ENCODE measurements at regions not wholly inside any gene's neighbourhood (a gene's known extent, or its start where the extent isn't known, plus 50 kb on each side); places are given as distances from the start of the nearest gene placed in this dataset.
A peak's percentile ranks its signal among the peaks of the same experiment; 100 is the strongest.
"Not testable (repeated sequence)": the region's sequence is repeated elsewhere in the genome, so short reads cannot be mapped to it uniquely, and the experiment has no call there.

GRCh38 chr2:175836361-175836760 is 165.7 kb downstream of the LNPK start:
- H3K4me3 ChIP-seq = no peak overlapping the region
- H3K27ac ChIP-seq = peak overlapping the region in 5 of 21 experiments; percentile 0 to 65 (median 24)

- Histone ChIP-seq H3K4me3 (no peak overlapping the region), H3K27ac (no peak overlapping the region)
These were observed 167.6 kb downstream of the LNPK start for GRCh38 chr2:175834477-175834876.

GRCh38 chr2:175832866-175833265 is 169.2 kb downstream of the LNPK start:
- Histone ChIP-seq H3K27ac (no peak overlapping the region), H3K4me3 (no peak overlapping the region)

GRCh38 chr2:175829741-175830140 is 172.3 kb downstream of the LNPK start:
- no peak overlapping the region for H3K4me3 ChIP-seq
- peak overlapping the region in 2 of 21 experiments; percentile 21 to 41 for H3K27ac ChIP-seq

GRCh38 chr2:175827856-175828255 is 174.2 kb downstream of the LNPK start:
- no peak overlapping the region for H3K4me3 ChIP-seq
- no peak overlapping the region for H3K27ac ChIP-seq

GRCh38 chr2:175824243-175824642 is 177.8 kb downstream of the LNPK start:
- peak overlapping the region in 2 of 21 experiments; percentile 18 to 42 for H3K27ac ChIP-seq
- H3K4me3 ChIP-seq = no peak overlapping the region

- peak overlapping the region in 1 of 21 experiments; percentile 42 for H3K27ac ChIP-seq
- H3K4me3 ChIP-seq = no peak overlapping the region
These were observed 178.4 kb downstream of the LNPK start for GRCh38 chr2:175823707-175824073.

GRCh38 chr2:175823002-175823706 is 178.9 kb downstream of the LNPK start:
- peak overlapping the region in 1 of 21 experiments; percentile 46 for H3K27ac ChIP-seq
- H3K4me3 ChIP-seq = no peak overlapping the region

- Histone ChIP-seq H3K27ac (no peak overlapping the region), H3K4me3 (no peak overlapping the region)
These were observed 184.8 kb downstream of the LNPK start for GRCh38 chr2:175817221-175817620.

GRCh38 chr2:175815537-175815936 is 186.5 kb downstream of the LNPK start:
- no peak overlapping the region for H3K27ac ChIP-seq
- no peak overlapping the region for H3K4me3 ChIP-seq

GRCh38 chr2:175811971-175812370 is 190.1 kb downstream of the LNPK start:
- no peak overlapping the region for H3K27ac ChIP-seq
- no peak overlapping the region for H3K4me3 ChIP-seq

- H3K4me3 ChIP-seq = no peak overlapping the region
- no peak overlapping the region for H3K27ac ChIP-seq
These were observed 193.2 kb downstream of the LNPK start for GRCh38 chr2:175808858-175809257.

- no peak overlapping the region for H3K27ac ChIP-seq
These were observed 194.0 kb downstream of the LNPK start for GRCh38 chr2:175808078-175808477.

GRCh38 chr2:175807031-175807873 is 194.8 kb downstream of the LNPK start:
- H3K4me3 ChIP-seq = no peak overlapping the region

More at GRCh38 chr2:175808078-175808477, 194.0 kb downstream of the LNPK start:
- no peak overlapping the region for H3K4me3 ChIP-seq

GRCh38 chr2:175806570-175806969 is 195.5 kb downstream of the LNPK start:
- Histone ChIP-seq H3K27ac (no peak overlapping the region), H3K4me3 (no peak overlapping the region)

More at GRCh38 chr2:175807031-175807873, 194.8 kb downstream of the LNPK start:
- H3K27ac ChIP-seq = no peak overlapping the region

GRCh38 chr2:175806125-175806490 is 196.0 kb downstream of the LNPK start:
- H3K4me3 ChIP-seq = no peak overlapping the region
- no peak overlapping the region for H3K27ac ChIP-seq

- no peak overlapping the region for H3K27ac ChIP-seq
- H3K4me3 ChIP-seq = no peak overlapping the region
These were observed 196.5 kb downstream of the LNPK start for GRCh38 chr2:175805442-175806124.

GRCh38 chr2:175804122-175804521 is 197.9 kb downstream of the LNPK start:
- no peak overlapping the region for H3K27ac ChIP-seq
- H3K4me3 ChIP-seq = no peak overlapping the region

GRCh38 chr2:175796422-175796821 is 205.6 kb downstream of the LNPK start:
- H3K27ac ChIP-seq = not testable (repeated sequence)

GRCh38 chr2:175793648-175794047 is 208.4 kb downstream of the LNPK start:
- no peak overlapping the region for H3K4me3 ChIP-seq
- H3K27ac ChIP-seq = no peak overlapping the region

More at GRCh38 chr2:175796422-175796821, 205.6 kb downstream of the LNPK start:
- H3K4me3 ChIP-seq = not testable (repeated sequence)
